ENCODE measurements at regions not wholly inside any gene's neighbourhood (a gene's known extent, or its start where the extent isn't known, plus 50 kb on each side); places are given as distances from the start of the nearest gene placed in this dataset.

DNA sequence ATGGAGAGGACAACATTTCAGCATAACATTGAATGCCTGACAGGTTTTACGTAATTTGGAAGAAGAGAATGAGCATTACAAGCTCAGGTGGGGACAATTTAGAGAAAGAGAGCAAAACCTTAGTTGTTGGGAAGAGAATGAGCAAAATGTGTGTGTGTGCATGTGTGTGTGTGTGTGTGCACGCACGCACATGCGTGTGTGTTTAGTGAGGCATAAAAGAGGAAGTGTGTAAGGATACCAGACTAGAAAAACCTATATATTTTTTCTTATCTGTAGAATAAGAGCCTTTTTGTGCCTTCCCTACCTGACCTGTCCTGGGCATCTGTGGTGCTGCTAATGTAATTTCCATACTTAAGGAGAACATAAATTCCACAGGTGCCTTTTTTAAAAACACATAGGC lies 99.0 kb upstream of the PLXNA2 start:
- TF ChIP-seq, protein P1, sequence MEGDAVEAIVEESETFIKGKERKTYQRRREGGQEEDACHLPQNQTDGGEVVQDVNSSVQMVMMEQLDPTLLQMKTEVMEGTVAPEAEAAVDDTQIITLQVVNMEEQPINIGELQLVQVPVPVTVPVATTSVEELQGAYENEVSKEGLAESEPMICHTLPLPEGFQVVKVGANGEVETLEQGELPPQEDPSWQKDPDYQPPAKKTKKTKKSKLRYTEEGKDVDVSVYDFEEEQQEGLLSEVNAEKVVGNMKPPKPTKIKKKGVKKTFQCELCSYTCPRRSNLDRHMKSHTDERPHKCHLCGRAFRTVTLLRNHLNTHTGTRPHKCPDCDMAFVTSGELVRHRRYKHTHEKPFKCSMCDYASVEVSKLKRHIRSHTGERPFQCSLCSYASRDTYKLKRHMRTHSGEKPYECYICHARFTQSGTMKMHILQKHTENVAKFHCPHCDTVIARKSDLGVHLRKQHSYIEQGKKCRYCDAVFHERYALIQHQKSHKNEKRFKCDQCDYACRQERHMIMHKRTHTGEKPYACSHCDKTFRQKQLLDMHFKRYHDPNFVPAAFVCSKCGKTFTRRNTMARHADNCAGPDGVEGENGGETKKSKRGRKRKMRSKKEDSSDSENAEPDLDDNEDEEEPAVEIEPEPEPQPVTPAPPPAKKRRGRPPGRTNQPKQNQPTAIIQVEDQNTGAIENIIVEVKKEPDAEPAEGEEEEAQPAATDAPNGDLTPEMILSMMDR (IDR thresholded peaks at IDR 0.05) = no peak
- TF ChIP-seq POLR2A (IDR thresholded peaks at IDR 0.05) = no peak

All from lower leg skin (tissue), 3 donors.